ENCODE measurements at regions not wholly inside any gene's neighbourhood (a gene's known extent, or its start where the extent isn't known, plus 50 kb on each side); places are given as distances from the start of the nearest gene placed in this dataset.
A peak's percentile ranks its signal among the peaks of the same experiment; 100 is the strongest.
"Not testable (repeated sequence)": the region's sequence is repeated elsewhere in the genome, so short reads cannot be mapped to it uniquely, and the experiment has no call there.

DNA sequence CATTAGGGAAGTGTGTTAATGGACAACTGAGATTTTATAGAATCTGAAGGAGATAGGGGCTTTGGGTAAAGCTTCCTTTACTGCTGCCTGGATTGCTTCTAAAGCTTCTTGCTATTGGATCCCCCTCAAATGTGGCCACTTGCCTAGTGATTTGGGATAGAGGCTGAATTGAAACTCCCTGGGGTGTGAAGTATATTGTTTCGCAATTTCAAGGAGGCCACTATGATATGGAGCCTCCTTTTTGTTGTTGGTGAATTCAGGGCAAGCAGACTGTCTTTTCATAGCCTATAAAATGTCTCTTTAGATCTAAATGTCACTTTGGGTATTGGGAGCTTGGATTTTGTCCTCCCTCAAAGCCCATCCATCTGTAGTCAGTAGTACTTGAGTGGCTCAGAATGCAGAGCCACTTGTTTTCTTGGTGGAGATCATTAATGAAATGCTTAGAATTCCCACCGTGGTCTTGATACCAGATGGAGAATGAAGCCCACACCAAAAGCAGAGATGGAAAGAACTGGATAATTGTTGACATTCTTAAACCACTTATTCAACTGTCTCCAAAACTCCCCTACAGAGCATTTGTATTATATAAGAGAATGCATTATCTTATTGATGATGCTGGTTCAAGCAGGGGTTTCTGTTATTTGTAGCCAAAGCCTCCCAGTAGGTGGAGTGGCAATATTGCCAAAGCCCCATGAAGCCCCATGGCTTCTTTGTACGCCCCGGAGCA, 144.3 kb upstream of the KCNE2 start:
- ATAC-seq, result no peak
- intact Hi-C loops (cut with DNase I), result no loop called here
- H3K27ac ChIP-seq (ENCODE audit: low read length), result no peak overlapping the region
- H3K4me1 ChIP-seq (ENCODE audit: control insufficient read depth, insufficient read depth, low read length), result peaks cover 1% of the 10 kb centered on the region
- no peak for DNase-seq
- H3K9me3 ChIP-seq (ENCODE audit: control insufficient read depth, low read length), result no peaks in the 10 kb centered on the region
- no peak overlapping the region for H3K4me3 ChIP-seq (ENCODE audit: low read length)
- H3K27me3 ChIP-seq (ENCODE audit: control insufficient read depth, insufficient read depth), result no peaks in the 10 kb centered on the region
- 89% methylated on average over 4 of the region's 4 CpGs for WGBS

DNA sequence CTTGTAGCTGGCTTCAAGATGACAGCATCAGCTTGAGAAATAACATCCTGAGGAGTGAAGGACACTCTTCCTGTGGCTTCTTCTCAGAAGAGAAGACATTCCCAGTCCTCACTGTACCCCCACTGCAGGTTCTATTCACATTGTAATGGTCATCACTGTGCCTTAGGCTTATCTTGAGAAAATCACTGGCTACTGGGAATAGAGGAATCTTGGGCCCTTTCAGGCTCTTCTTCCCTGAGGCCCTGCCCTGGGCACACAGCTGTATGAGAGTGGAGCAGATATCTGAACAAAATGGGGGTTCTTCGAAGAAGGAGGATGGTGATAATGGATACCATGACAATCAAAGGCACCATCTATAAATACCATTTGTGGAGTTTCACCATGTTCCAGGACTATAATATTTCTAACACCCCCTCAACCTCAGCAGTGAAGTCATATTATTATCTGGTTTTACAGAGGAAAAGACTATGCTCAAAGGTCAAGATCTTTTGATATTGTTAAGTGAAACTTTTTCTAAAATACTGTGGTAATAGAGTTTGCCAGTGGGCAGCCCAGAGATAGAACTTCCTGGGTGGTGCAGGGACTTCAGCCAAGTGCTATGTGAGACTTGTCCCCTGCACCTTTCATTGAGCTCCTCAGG, 143.1 kb upstream of the KCNE2 start:
- intact Hi-C loops (cut with DNase I), result no loop called here
- no peak overlapping the region for H3K4me3 ChIP-seq (ENCODE audit: low read length)
- H3K27me3 ChIP-seq (ENCODE audit: control insufficient read depth, insufficient read depth), result no peaks in the 10 kb centered on the region
- 98% methylated on average over 1 of the region's 1 CpG for WGBS
- no peaks in the 10 kb centered on the region for H3K9me3 ChIP-seq (ENCODE audit: control insufficient read depth, low read length)
- peaks cover 1% of the 10 kb centered on the region for H3K4me1 ChIP-seq (ENCODE audit: control insufficient read depth, insufficient read depth, low read length)
- ATAC-seq, result no peak
- no peak for DNase-seq
- no peak overlapping the region for H3K27ac ChIP-seq (ENCODE audit: low read length)

DNA sequence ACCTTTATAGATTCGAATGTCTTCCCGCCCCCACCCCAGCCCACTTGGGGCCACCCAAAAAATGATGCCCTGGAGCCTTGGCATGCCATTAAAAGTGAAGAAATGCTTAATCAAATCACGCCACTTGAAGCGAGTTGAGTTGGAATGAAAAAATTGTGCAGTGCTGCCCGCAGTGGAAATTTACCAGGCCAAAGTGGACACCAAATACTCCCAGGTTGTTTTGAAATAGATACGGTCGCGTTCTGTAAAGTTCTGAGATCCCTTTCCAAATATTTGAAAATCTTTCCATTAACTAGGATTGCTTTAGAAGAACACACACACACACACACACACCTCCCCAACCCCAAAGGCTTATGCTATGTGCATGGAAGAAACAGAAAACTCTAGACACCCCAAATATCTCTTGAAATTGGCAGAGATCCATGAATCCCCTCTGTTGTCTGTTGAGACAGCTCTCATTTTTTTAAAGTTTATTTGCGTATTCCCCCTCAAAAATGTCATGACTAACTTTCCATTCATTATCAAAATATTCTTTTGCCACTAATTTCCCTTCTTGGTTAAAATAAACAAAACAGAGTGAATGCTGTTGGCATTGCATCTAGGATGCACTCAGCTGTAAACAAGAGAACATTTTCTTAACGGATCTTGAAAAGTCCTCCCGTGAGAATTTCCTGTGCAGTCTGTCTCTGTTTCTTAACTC, 142.3 kb upstream of the KCNE2 start:
- intact Hi-C loops (cut with DNase I), result no loop called here
- no peak overlapping the region for H3K27ac ChIP-seq (ENCODE audit: low read length)
- ATAC-seq (no peak), DNase-seq (no peak)
- no peaks in the 10 kb centered on the region for H3K27me3 ChIP-seq (ENCODE audit: control insufficient read depth, insufficient read depth)
- no peak overlapping the region for H3K4me3 ChIP-seq (ENCODE audit: low read length)
- WGBS, result 65% methylated on average over 11 of the region's 11 CpGs
- no peaks in the 10 kb centered on the region for H3K9me3 ChIP-seq (ENCODE audit: control insufficient read depth, low read length)
- no peaks in the 10 kb centered on the region for H3K4me1 ChIP-seq (ENCODE audit: control insufficient read depth, insufficient read depth, low read length)

DNA sequence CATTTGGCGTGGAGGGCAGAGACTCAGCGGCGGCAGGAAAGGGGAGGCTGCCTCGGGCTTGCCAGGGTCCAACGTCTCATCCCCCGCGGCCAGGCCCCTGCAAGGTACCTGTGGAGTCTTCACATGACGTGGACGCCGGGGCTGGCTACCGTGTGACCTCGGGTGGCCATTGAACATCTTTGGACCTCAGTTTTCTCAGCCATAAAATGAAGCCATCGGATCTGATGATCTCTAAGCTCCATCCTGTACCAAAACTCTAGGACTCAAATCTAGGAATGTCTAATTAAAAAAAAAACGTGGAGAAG, 141.8 kb upstream of the KCNE2 start:
- Histone ChIP-seq H3K4me3 (ENCODE audit: low read length) (no peak overlapping the region), H3K4me1 (ENCODE audit: control insufficient read depth, insufficient read depth, low read length) (peaks cover under 1% of the 10 kb centered on the region), H3K27ac (ENCODE audit: low read length) (no peak overlapping the region), H3K9me3 (ENCODE audit: control insufficient read depth, low read length) (no peaks in the 10 kb centered on the region), H3K27me3 (ENCODE audit: control insufficient read depth, insufficient read depth) (no peaks in the 10 kb centered on the region)
- intact Hi-C loops (cut with DNase I), result no loop called here
- DNase-seq (peak in 2 of 3 donors; percentile 22 to 47), ATAC-seq (no peak)
- 67% methylated on average over 14 of the region's 14 CpGs for WGBS

DNA sequence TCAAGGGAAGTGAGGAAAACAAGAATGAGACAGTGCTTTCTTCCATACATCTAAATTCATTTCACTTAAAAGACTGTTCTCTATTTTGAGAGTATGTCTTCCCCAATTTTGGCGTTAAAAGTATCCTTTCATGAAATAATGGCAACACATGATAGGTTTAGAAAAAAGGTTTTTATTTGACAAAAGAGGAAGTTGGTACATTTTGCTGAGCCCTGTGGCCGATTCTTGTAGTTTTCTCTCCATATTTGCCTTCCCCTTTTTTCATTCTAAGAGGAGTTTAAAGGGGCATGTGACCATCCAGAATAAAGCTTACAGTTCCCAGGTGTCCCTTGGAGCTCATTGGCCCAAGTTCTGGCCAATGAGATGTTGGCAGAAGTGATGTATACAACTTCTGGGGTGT, 140.4 kb upstream of the KCNE2 start:
- no peaks in the 10 kb centered on the region for H3K27me3 ChIP-seq (ENCODE audit: control insufficient read depth, insufficient read depth)
- H3K4me3 ChIP-seq (ENCODE audit: low read length), result no peak overlapping the region
- no peak overlapping the region for H3K27ac ChIP-seq (ENCODE audit: low read length)
- intact Hi-C loops (cut with DNase I), result no loop called here
- no peak for ATAC-seq
- no peaks in the 10 kb centered on the region for H3K9me3 ChIP-seq (ENCODE audit: control insufficient read depth, low read length)
- DNase-seq, result no peak
- peaks cover 7% of the 10 kb centered on the region for H3K4me1 ChIP-seq (ENCODE audit: control insufficient read depth, insufficient read depth, low read length)
- 80% methylated on average over 2 of the region's 2 CpGs for WGBS

DNA sequence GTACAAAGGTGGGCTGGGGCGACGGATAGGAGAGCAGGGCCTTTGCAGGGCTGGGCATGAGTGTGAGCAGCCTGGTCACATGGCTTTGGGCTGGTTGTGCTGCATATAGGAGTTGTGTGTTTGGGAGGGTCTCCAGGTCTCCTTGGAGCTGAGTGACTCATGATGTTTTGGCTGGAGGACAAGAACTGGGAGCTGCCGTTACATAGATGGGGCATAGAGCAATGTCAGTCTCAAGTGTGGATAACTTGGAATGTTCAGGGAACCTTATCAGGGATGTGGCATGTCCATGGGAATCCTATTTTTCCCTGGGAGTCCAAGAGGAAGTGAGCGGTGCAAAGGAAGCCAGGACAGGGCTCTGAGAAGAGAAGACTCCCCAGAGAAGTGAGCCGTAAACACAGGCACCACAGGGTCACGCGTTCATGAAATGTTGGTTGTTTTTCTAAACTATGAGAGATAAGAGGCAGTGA, 136.4 kb upstream of the KCNE2 start:
- DNase-seq, result peak in 2 of 3 donors; percentile 28 to 48
- no peaks in the 10 kb centered on the region for H3K9me3 ChIP-seq (ENCODE audit: control insufficient read depth, low read length)
- no peak overlapping the region for H3K27ac ChIP-seq (ENCODE audit: low read length)
- ATAC-seq, result peak; percentile 72 to 83
- no peak overlapping the region for H3K4me3 ChIP-seq (ENCODE audit: low read length)
- 41% methylated on average over 7 of the region's 7 CpGs for WGBS
- H3K27me3 ChIP-seq (ENCODE audit: control insufficient read depth, insufficient read depth), result no peaks in the 10 kb centered on the region
- intact Hi-C loops (cut with DNase I), result no loop called here
- H3K4me1 ChIP-seq (ENCODE audit: control insufficient read depth, insufficient read depth, low read length), result peaks cover 7% of the 10 kb centered on the region

DNA sequence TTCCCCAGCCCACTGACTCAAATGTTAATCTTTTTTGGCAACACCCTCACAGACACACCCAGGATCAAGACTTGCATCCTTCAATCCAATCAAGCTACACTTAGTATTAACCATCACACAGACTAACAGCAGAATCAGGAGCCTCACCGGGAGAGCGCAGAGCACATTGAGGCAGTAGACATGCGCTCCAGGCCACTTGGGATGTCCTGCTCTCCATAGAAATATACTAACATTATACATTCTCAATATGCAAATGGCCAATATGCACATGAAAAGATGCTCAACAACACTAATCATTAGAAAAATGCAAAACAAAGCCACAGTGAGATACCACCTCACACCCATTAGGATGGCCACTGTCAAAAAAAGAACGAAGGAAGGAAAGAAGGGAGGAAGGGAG, 135.0 kb upstream of the KCNE2 start:
- DNase-seq (no peak), ATAC-seq (no peak)
- no peak overlapping the region for H3K27ac ChIP-seq (ENCODE audit: low read length)
- intact Hi-C loops (cut with DNase I), result no loop called here
- H3K4me1 ChIP-seq (ENCODE audit: control insufficient read depth, insufficient read depth, low read length), result peaks cover 7% of the 10 kb centered on the region
- WGBS, result 87% methylated on average over 4 of the region's 4 CpGs
- no peaks in the 10 kb centered on the region for H3K27me3 ChIP-seq (ENCODE audit: control insufficient read depth, insufficient read depth)
- no peak overlapping the region for H3K4me3 ChIP-seq (ENCODE audit: low read length)
- H3K9me3 ChIP-seq (ENCODE audit: control insufficient read depth, low read length), result no peaks in the 10 kb centered on the region

DNA sequence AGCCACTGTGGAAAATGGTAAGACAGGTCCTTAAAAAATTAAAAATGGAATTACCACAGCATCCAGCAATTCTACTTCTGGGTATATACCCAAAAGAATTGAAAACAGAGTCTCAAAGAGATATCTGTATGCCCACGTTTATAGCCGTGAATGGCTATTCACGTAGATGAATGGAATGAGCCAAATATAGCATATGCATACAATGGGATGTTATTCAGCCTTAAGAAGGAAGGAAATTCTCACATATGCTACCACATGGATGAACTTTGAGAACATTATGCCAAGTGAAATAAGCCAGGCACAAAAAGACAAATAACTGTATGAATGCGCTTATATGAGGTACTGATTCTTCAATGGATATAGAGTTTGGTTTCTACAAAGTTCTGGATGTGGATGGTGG, 134.5 kb upstream of the KCNE2 start:
- H3K27ac ChIP-seq (ENCODE audit: low read length), result no peak overlapping the region
- ATAC-seq, result no peak
- no peaks in the 10 kb centered on the region for H3K9me3 ChIP-seq (ENCODE audit: control insufficient read depth, low read length)
- DNase-seq, result no peak
- intact Hi-C loops (cut with DNase I), result no loop called here
- peaks cover 7% of the 10 kb centered on the region for H3K4me1 ChIP-seq (ENCODE audit: control insufficient read depth, insufficient read depth, low read length)
- no peaks in the 10 kb centered on the region for H3K27me3 ChIP-seq (ENCODE audit: control insufficient read depth, insufficient read depth)
- 61% methylated on average over 4 of the region's 4 CpGs for WGBS
- no peak overlapping the region for H3K4me3 ChIP-seq (ENCODE audit: low read length)

DNA sequence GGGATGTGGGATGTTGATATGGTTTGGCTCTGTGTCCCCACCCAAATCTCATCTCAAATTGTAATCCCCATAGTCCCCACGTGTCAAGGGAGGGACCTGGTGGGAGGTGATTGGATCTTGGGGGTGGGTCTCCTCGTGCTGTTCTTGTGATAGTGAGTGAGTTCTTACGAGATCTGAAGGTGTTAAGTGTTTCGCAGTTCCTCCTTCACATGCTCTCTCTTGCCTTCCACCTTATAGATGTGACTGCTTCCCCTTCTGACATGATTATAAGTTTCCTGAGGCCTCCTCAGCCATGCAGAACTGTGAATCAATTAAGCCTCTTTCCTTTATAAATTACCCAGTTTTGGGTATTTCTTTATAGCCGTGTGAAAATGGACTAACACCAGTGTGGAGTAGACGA, 130.1 kb upstream of the KCNE2 start:
- H3K4me3 ChIP-seq (ENCODE audit: low read length); H3K4me1 ChIP-seq (ENCODE audit: control insufficient read depth, insufficient read depth, low read length); H3K27ac ChIP-seq (ENCODE audit: low read length); DNase-seq; intact Hi-C loops (cut with DNase I); H3K27me3 ChIP-seq (ENCODE audit: control insufficient read depth, insufficient read depth); ATAC-seq; H3K9me3 ChIP-seq (ENCODE audit: control insufficient read depth, low read length): not testable (repeated sequence)
- WGBS, result 79% methylated on average over 6 of the region's 6 CpGs

DNA sequence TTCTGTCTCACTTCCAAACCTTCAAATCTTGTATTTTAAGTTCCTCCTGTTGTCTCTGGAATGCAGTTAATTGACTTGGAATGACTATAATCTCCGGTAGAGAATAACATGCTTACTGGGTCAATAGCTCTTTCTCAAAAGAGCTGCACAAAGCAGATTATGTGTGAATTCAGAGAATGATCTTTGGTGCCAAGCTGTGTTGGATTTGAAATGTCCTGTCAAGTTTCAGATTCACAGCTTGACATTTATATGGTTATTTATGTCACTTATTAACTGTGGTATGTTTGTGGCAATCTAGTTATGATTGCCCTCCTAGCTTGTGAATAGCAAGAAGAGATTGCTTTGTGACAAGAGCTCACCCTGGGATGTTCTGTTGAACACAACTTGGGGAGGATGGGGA, 128.3 kb upstream of the KCNE2 start:
- DNase-seq (no peak), ATAC-seq (no peak)
- Histone ChIP-seq H3K4me3 (ENCODE audit: low read length) (no peak overlapping the region), H3K27me3 (ENCODE audit: control insufficient read depth, insufficient read depth) (no peaks in the 10 kb centered on the region), H3K4me1 (ENCODE audit: control insufficient read depth, insufficient read depth, low read length) (no peaks in the 10 kb centered on the region), H3K27ac (ENCODE audit: low read length) (no peak overlapping the region), H3K9me3 (ENCODE audit: control insufficient read depth, low read length) (no peaks in the 10 kb centered on the region)
- intact Hi-C loops (cut with DNase I), result no loop called here
- WGBS, result 17% methylated on average over 1 of the region's 1 CpG

DNA sequence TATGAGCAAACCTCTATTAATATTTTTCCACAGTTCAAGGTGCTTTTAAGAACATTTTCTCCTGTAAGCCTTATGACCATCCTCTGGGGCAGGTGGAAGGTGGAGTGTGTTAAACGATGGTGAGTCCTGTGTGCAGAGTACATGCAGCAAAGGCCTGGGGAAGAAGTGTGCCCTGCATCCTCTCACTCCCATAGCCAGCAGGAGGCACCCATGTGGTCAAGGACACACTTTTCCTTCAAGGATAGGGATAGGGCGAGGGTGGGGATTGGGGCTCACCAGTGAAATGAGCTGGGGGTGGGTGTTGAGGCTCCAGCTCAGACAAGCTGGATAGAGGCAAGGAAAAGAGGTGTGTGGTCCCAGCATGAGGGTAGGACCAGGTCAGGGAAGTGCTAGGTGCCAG, 120.8 kb upstream of the KCNE2 start:
- no peak for ATAC-seq
- Histone ChIP-seq H3K9me3 (ENCODE audit: control insufficient read depth, low read length) (no peaks in the 10 kb centered on the region), H3K27ac (ENCODE audit: low read length) (no peak overlapping the region), H3K4me1 (ENCODE audit: control insufficient read depth, insufficient read depth, low read length) (peaks cover 2% of the 10 kb centered on the region), H3K27me3 (ENCODE audit: control insufficient read depth, insufficient read depth) (no peaks in the 10 kb centered on the region), H3K4me3 (ENCODE audit: low read length) (no peak overlapping the region)
- intact Hi-C loops (cut with DNase I), result no loop called here
- no peak for DNase-seq
- WGBS, result 85% methylated on average over 2 of the region's 2 CpGs
